ENCODE measurements at regions not wholly inside any gene's neighbourhood (a gene's known extent, or its start where the extent isn't known, plus 50 kb on each side); places are given as distances from the start of the nearest gene placed in this dataset.
A peak's percentile ranks its signal among the peaks of the same experiment; 100 is the strongest.

- H3K9me2 ChIP-seq (replicated peaks; ENCODE audit: insufficient read depth) = no peaks in the 10 kb centered on the region
- no peak for DNase-seq (ENCODE audit: low spot score)
- H4K20me1 ChIP-seq (ENCODE audit: insufficient read depth, poor library complexity, severe bottlenecking) = no peaks in the 10 kb centered on the region
- no peak overlapping the region for H3K27ac ChIP-seq
- peaks cover 15% of the 10 kb centered on the region for H3K4me1 ChIP-seq (ENCODE audit: insufficient read depth)
- H3K4me3 ChIP-seq = no peak overlapping the region
- no peak for TF ChIP-seq EZH2 (IDR thresholded peaks at IDR 0.05; ENCODE audit: borderline replicate concordance)
- TF ChIP-seq EZH2phosphoT487 (IDR thresholded peaks at IDR 0.05; ENCODE audit: low read depth, severe bottlenecking, unreplicated experiment) = no peak
- no peak for TF ChIP-seq CTCF (IDR thresholded peaks at IDR 0.05; ENCODE audit: poor library complexity)
- H3K9me3 ChIP-seq (ENCODE audit: low read depth) = no peaks in the 10 kb centered on the region
- H2AFZ ChIP-seq = no peak overlapping the region
- 83% methylated on average over 10 of the region's 10 CpGs for WGBS (ENCODE audit: low lambda C conversion rate, missing lambda C conversion rate)
- H3K79me2 ChIP-seq = no peaks in the 10 kb centered on the region
- no peaks in the 10 kb centered on the region for H3K36me3 ChIP-seq (replicated peaks; ENCODE audit: insufficient read depth, low read depth)
- H3K4me2 ChIP-seq = no peak overlapping the region
- H3K27me3 ChIP-seq = no peaks in the 10 kb centered on the region
Observed at GRCh38 chr6:150765067-150765764, 100.3 kb upstream of the MTHFD1L start.

- WGBS (ENCODE audit: low lambda C conversion rate, missing lambda C conversion rate) = 77% methylated on average over 7 of the region's 7 CpGs
- Histone ChIP-seq H3K79me2 (no peaks in the 10 kb centered on the region), H3K4me2 (no peak overlapping the region)
Observed at GRCh38 chr6:150766201-150766997, 99.1 kb upstream of the MTHFD1L start.

GRCh38 chr6:150767161-150767560 is 98.3 kb upstream of the MTHFD1L start:
- no peak overlapping the region for H3K4me3 ChIP-seq
- H3K4me1 ChIP-seq (ENCODE audit: insufficient read depth) = peaks cover 18% of the 10 kb centered on the region
- H3K9me3 ChIP-seq (ENCODE audit: low read depth) = no peaks in the 10 kb centered on the region
- peak overlapping the region; percentile 63 for H3K4me2 ChIP-seq
- DNase-seq (ENCODE audit: low spot score) = no peak
- peak overlapping the region; percentile 68 for H2AFZ ChIP-seq
- H3K36me3 ChIP-seq (replicated peaks; ENCODE audit: insufficient read depth, low read depth) = no peaks in the 10 kb centered on the region
- H4K20me1 ChIP-seq (ENCODE audit: insufficient read depth, poor library complexity, severe bottlenecking) = no peaks in the 10 kb centered on the region
- TF ChIP-seq EZH2phosphoT487 (IDR thresholded peaks at IDR 0.05; ENCODE audit: low read depth, severe bottlenecking, unreplicated experiment) (no peak), EZH2 (IDR thresholded peaks at IDR 0.05; ENCODE audit: borderline replicate concordance) (no peak), CTCF (IDR thresholded peaks at IDR 0.05; ENCODE audit: poor library complexity) (no peak)
- H3K9me2 ChIP-seq (replicated peaks; ENCODE audit: insufficient read depth) = no peaks in the 10 kb centered on the region
- H3K79me2 ChIP-seq = no peaks in the 10 kb centered on the region
- H3K27me3 ChIP-seq = no peaks in the 10 kb centered on the region
- H3K27ac ChIP-seq = peak overlapping the region; percentile 32
- WGBS (ENCODE audit: low lambda C conversion rate, missing lambda C conversion rate) = 90% methylated on average over 2 of the region's 2 CpGs

More at GRCh38 chr6:150766201-150766997, 99.1 kb upstream of the MTHFD1L start:
- Histone ChIP-seq H3K9me2 (replicated peaks; ENCODE audit: insufficient read depth) (no peaks in the 10 kb centered on the region), H3K27ac (no peak overlapping the region), H3K27me3 (no peaks in the 10 kb centered on the region), H3K9me3 (ENCODE audit: low read depth) (no peaks in the 10 kb centered on the region), H4K20me1 (ENCODE audit: insufficient read depth, poor library complexity, severe bottlenecking) (no peaks in the 10 kb centered on the region), H2AFZ (peak overlapping the region; percentile 68), H3K4me1 (ENCODE audit: insufficient read depth) (peaks cover 18% of the 10 kb centered on the region), H3K36me3 (replicated peaks; ENCODE audit: insufficient read depth, low read depth) (no peaks in the 10 kb centered on the region), H3K4me3 (no peak overlapping the region)
- no peak for DNase-seq (ENCODE audit: low spot score)
- TF ChIP-seq EZH2 (IDR thresholded peaks at IDR 0.05; ENCODE audit: borderline replicate concordance) (no peak), CTCF (IDR thresholded peaks at IDR 0.05; ENCODE audit: poor library complexity) (no peak), EZH2phosphoT487 (IDR thresholded peaks at IDR 0.05; ENCODE audit: low read depth, severe bottlenecking, unreplicated experiment) (no peak)

Measured in hepatocyte (in vitro differentiated cells).